GM12891 (cell line): ENCODE measurements at regions not wholly inside any gene's neighbourhood (a gene's known extent, or its start where the extent isn't known, plus 50 kb on each side); places are given as distances from the start of the nearest gene placed in this dataset.
"Not testable (repeated sequence)": the region's sequence is repeated elsewhere in the genome, so short reads cannot be mapped to it uniquely, and the experiment has no call there.

ENCODE experiments used
- DNase-seq: peaks from one replicate; pipeline ENCODE4 v3.0.0; 2011; ENCODE audit warnings: low spot score; ENCODE audit not compliant: insufficient read length
- FAIRE-seq: peaks from 2 replicates; lab custom pipeline; 2011; peaks lifted over from hg19 to GRCh38; lab: Jason Lieb, UNC
- PAX5 ChIP-seq: IDR thresholded peaks from 2 replicates; pipeline ENCODE4 v1.6.1; 2011; ENCODE audit warnings: low read length, moderate library complexity, mild to moderate bottlenecking; ENCODE audit not compliant: insufficient read depth, severe bottlenecking
- POLR2A ChIP-seq: IDR thresholded peaks from 2 replicates; pipeline ENCODE4 v1.6.1; 2011; ENCODE audit warnings: low read depth, low read length, control low read depth
- POLR2AphosphoS5 ChIP-seq: IDR thresholded peaks from 2 replicates; pipeline ENCODE4 v1.6.1; 2011; ENCODE audit warnings: low read depth, low read length, control low read depth
- POU2F2 ChIP-seq: IDR thresholded peaks from 2 replicates; pipeline ENCODE4 v1.6.1; 2011; ENCODE audit warnings: low read depth, mild to moderate bottlenecking, control low read depth, low read length, moderate library complexity
- SPI1 ChIP-seq: IDR thresholded peaks from 2 replicates; pipeline ENCODE4 v1.6.1; 2011; ENCODE audit warnings: low read depth, low read length, control low read depth
- TAF1 ChIP-seq: IDR thresholded peaks from 2 replicates; pipeline ENCODE4 v1.6.1; 2011; ENCODE audit warnings: low read depth, low read length, control low read depth

GRCh38 chr22:23446796-23447350, 133.2 kb downstream of the IGLL1 start:
- DNase-seq (no peak), FAIRE-seq (no peak)
- TF ChIP-seq POU2F2 = no peak
- no peak for TF ChIP-seq PAX5
- no peak for TF ChIP-seq POLR2A
- TF ChIP-seq SPI1 = no peak
- TF ChIP-seq TAF1 = no peak
- TF ChIP-seq POLR2AphosphoS5 = no peak

GRCh38 chr22:23446194-23446593, 133.9 kb downstream of the IGLL1 start:
- not testable (repeated sequence) for FAIRE-seq, DNase-seq

DNA sequence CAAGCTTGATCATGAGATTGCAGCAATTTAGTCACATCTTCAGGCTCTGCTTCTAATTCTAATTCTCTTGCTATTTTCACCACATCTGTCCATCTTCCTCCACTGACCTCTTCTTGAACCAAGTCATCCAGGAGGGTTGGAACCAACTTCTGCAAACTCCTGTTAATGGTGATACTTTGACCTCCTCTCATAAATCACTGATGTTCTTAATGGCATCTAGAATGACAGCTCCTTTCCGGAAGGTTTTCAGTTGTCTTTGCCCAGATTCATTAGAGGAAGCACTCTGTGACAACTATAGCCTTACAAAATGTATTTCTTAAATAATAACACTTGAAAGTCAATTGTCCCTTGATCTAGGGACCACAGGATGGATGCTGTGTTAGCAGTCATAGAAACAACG, 136.2 kb downstream of the IGLL1 start:
- DNase-seq, FAIRE-seq: not testable (repeated sequence)

DNA sequence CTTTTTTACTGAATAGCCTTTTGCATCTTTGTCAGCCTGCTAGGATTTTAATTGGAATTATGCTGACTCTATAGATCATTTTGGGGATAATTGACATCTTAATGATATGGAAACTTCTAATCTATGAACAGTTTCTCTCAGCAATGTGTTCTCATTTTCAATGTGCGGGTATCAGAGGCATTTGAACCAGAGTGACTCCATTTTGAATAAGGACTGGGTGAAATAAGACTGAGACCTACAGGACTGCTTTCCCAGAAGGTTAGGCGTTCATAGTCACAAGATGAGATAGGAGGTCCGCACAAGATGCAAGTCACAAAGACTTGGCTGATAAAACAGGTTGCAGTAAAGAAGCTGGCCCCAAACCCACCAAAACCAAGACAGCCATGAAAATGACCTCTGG, 140.5 kb downstream of the IGLL1 start:
- not testable (repeated sequence) for DNase-seq, FAIRE-seq

DNA sequence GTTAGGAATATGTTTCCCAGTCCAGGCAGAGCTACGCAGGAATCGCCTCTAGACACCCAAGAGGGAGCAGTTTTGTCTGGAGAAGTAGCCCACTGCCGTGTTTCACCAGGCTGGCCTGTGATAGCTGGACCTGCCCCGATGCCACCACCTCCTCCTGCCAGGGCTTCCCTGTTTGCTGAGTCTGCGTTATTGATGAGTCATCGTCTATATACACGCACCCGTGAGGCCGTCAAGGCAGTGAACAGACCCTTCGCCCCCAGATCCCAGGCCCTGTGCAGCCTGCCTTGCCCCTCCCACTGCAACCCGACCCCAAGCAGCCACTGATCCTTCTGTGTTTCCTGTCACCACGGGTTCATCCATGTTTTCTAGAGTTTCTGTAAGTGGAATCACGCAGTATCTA, 141.9 kb downstream of the IGLL1 start:
- no peak for FAIRE-seq
- no peak for DNase-seq
- TF ChIP-seq POLR2A (no peak), POU2F2 (no peak), PAX5 (no peak), POLR2AphosphoS5 (no peak), SPI1 (no peak), TAF1 (no peak)

DNA sequence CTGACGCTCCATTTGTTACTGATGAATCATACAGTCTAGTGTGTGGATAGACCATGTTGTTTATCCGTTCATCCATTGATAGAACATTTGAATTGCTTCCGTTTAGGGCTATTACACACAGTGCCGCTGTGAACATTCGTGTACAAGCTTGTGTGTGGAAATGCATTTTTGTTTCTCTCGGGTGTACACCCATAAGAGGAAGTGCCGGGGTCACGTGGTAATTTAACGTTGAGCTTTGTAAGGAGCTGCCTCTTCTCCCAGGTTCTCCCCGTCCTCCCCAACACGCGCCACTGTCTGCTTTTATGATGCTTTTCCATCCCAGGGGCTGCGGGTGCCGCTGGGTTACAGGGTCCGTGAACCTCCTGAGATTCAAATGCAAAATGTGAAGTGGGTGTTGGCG, 142.3 kb downstream of the IGLL1 start:
- FAIRE-seq (no peak), DNase-seq (no peak)
- TF ChIP-seq POLR2A = no peak
- TF ChIP-seq TAF1 = no peak
- TF ChIP-seq POU2F2 = no peak
- no peak for TF ChIP-seq PAX5
- TF ChIP-seq SPI1 = no peak
- no peak for TF ChIP-seq POLR2AphosphoS5

GRCh38 chr22:23437107-23437395, 143.0 kb downstream of the IGLL1 start:
- not testable (repeated sequence) for FAIRE-seq, DNase-seq

DNA sequence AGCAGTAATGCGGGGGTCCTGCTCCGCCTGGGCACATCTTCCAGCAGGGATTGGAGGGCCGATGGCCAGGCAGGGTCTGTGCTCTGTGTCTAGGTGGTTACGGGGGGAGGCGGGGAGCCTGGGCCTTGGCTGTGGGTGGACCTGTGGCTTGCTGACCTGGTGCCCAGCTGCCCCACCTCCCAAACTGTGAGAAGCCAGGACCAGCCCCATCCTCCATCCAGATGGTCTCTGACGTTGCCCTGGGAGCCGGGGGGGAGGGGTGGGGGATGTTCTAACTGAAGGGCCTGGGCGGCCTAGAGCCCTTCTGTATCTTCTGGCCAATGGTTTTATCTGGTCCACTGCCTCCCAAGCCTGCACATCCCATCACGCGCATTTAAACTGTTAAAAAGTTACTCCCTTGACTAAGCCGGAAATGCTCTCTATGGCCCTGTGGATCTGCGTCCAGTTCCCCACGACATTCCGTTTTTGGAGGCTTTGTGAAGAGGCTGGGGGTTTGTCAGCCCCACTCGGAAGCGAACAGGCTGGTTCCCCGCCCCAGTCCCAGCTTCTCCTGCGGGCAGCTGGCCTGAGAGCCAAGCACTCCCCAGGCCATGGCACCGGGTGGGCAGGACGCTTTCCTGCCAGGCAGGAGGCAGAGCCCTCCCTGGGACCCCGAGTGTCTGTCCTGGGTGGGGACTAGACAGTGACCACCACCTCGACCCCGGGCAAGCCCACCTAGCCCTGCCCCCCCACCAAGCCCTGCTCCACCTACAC, 143.6 kb downstream of the IGLL1 start:
- not testable (repeated sequence) for FAIRE-seq, DNase-seq

DNA sequence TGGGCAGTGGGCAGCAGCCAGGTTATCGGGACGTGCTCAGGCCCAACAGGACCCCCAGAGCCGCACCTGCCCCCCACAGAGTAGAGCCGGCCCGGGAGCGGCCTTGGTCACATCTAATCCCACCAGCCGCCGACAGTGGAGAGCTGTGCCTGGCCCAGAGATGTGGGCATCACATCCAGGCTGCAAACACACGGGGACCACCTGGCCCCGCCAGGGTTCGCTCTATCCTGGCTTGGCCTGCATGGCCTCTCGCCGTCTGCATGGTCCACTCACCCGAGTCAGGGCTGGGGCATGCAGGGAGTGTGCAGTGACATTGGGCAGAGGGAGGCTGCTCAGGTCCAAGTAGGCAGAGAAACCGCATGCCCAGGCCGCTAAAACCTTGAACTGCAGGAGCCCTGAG, 144.9 kb downstream of the IGLL1 start:
- DNase-seq, FAIRE-seq: not testable (repeated sequence)

DNA sequence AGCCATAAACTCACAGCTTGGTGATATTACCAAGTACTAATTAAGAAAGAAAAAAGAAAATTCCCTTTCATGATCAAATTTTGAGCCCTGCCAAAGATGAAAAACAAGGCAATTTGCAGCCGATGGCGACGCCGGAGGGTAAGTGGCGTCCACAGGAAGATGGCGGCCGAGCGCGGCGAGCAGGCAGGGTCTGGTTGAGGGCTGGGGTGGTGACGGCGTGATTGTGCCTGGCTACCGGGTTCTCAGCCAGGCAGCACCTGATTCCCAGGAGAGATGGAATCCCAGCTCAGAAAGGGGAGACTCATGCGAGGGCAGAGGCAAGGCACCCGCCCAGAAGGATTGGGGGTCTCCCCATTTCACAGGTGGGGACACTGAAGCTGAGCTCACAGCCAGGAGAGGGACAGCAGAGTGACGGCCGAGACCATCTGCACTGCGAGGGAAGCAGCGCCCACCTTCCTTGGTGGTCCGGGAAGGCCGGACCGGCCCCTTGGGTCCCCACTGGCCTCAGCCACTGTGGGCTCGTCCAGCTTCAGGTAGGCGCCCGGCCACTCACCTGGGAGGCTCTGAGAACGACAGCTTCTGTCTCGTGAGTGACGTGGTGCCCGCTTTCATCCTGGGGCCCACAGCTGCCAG, 145.8 kb downstream of the IGLL1 start:
- DNase-seq, FAIRE-seq: not testable (repeated sequence)

GRCh38 chr22:23433127-23434005, 146.7 kb downstream of the IGLL1 start:
- not testable (repeated sequence) for DNase-seq

GRCh38 chr22:23432719-23433118, 147.4 kb downstream of the IGLL1 start:
- DNase-seq, FAIRE-seq: not testable (repeated sequence)

More at GRCh38 chr22:23433127-23434005, 146.7 kb downstream of the IGLL1 start:
- peak; percentile 89 for FAIRE-seq
